ENCODE measurements at regions not wholly inside any gene's neighbourhood (a gene's known extent, or its start where the extent isn't known, plus 50 kb on each side); places are given as distances from the start of the nearest gene placed in this dataset.

DNA sequence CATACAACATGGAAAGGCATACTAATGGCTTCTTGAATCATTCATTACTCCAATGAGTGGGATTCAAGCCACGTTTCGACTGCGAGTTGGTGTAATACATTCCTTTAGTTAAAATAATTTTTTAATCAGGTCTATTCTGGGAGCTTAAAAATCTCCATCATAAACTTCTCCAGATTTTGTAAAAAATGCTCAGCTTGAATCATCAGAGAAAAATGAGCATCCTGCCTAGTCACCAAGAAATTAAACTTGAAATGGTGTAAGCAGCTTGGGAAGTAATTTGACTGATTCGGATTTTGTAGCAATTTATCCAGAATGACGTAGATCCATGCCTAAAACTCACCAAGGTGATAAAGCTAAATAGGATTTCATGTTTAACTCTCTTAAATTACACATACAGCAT is 165.7 kb downstream of the SLCO4C1 start:
- TF ChIP-seq EZH2 (optimal IDR thresholded peaks at IDR 0.05; ENCODE audit: low read depth, low read length): no peak
- no peak for TF ChIP-seq CTCF (IDR thresholded peaks at IDR 0.05; ENCODE audit: low read length)
- no peak for TF ChIP-seq EZH2phosphoT487 (IDR thresholded peaks at IDR 0.05; ENCODE audit: low read length)
